HG03066 (cell line): ENCODE measurements at regions not wholly inside any gene's neighbourhood (a gene's known extent, or its start where the extent isn't known, plus 50 kb on each side); places are given as distances from the start of the nearest gene placed in this dataset.
"Not testable (repeated sequence)": the region's sequence is repeated elsewhere in the genome, so short reads cannot be mapped to it uniquely, and the experiment has no call there.

Source experiments
- ATAC-seq: cut with Tn5 transposase; IDR thresholded peaks from one replicate; pipeline ENCODE4 v1.9.1; 2021; ENCODE audit warnings: low read depth; ENCODE audit not compliant: unreplicated experiment

DNA sequence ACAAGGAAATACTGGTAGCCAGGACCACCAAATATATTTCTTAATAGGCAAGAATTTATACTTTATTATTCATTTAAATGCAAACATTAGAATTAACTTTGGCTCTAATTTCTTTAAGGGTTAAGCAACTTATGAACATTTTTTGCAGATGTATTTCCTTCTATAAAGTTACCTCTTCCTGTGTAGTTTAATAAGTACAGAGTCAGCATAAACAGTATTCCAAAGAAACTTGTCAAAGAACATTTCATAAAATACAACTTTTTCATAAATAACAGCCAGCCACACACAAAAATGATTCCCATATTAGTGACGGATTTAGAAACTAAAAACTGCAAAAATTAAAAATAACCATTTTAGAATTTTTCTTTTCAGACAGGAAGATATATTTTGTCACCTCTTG, 723.2 kb downstream of the KCNJ2 start:
- no peak for ATAC-seq

DNA sequence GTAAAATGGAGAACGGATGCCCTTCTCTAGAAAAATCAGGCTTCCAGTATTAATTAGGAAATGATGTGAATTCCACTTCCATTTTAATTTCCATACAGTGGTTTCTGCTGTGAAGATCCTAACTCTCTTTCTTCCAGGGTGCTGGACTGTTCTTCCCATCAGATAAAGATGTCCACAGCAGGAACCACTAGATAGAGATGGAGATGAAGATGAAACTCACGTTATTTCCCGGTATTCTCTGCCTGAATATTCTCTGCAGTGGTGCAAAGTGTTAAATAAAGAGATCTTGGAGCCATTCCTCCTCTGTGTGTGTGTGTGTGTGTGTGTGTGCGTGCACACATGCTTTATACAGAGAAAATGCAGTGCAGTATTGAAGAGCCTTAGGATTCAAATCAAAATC, 727.5 kb downstream of the KCNJ2 start:
- ATAC-seq: no peak

DNA sequence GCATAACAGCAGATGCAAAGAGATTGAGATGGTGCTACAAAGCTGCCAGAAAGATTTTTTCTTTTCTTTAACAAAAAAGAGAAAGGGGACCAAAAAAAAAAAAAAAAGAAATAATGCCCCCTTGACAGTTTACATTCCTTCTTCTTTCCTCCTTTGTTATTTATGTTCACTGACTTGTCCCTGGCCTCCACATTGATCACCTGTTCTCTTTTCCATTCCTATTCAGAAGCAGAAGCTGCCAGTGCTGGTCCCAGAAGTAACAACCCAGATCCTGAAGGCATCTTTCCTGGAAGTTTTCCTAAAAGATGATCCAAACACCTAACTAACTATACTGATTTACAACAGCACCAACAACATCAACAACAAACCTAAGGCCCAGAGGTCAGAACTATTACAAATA, 728.1 kb downstream of the KCNJ2 start:
- ATAC-seq: no peak

DNA sequence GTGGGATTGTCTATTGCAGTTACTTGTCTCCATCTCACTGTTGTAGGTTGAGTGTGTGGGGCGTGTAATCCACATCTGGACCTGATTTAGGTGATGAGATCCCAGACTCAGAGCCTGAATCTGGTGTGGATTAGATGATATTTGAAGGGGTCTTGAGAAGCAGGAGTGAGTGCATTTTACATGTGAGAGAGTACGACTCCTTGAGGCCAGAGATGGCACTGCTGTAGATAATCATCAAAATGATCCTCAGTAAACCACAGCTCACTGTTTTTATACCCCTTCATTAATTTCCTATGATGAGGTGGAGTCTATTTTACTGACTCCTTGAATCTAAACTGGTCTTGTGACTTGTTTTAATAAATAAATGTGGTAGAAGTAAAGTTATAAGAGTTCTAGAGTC, 732.5 kb downstream of the KCNJ2 start:
- ATAC-seq: no peak

- ATAC-seq: no peak
Observed at GRCh38 chr17:70905796-70906195, 736.5 kb downstream of the KCNJ2 start.

- no peak for ATAC-seq
Observed at GRCh38 chr17:70906808-70907207, 737.5 kb downstream of the KCNJ2 start.

- no peak for ATAC-seq
Observed at GRCh38 chr17:70912716-70913485, 743.6 kb downstream of the KCNJ2 start.

GRCh38 chr17:70916469-70916868, 747.1 kb downstream of the KCNJ2 start:
- no peak for ATAC-seq

DNA sequence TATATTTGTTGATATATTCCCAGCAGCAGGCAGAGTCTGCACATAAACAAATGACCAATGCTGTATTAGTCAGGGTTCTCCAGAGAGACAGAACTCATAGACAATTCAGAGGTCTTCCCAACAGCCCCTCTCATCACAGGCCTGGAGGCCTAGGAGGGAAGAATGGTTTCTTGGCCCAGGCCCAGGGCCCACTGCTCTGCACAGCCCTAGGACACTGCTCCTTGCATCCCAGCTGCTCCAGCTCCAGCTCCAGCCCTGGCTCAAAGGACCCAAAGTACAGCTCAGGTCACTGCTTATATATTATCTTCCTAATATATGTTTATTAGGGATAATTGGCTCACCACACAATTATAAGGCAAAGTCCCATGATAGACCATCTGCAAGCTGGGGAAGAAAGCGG, 749.9 kb downstream of the KCNJ2 start:
- no peak for ATAC-seq

- ATAC-seq: no peak
Observed at GRCh38 chr17:70920416-70920815, 751.1 kb downstream of the KCNJ2 start.

DNA sequence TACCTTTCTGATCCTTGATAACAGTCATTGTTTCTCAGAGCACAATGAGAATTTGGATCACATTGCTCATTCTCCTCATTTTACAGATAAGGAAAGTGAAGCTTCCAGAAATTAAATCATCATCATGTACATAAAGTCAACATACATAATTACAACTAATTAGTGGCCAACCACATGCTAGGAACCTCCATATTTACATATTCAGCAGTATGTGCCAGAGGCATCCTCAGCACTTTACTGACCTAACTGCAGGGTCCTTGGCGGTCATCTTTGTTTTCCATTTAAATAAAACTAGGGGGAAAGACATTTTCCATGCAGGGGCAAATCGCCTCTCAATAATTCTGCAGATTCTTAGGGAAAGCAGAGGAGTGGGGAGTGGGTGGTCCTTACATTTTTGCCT, 752.9 kb downstream of the KCNJ2 start:
- ATAC-seq: no peak

DNA sequence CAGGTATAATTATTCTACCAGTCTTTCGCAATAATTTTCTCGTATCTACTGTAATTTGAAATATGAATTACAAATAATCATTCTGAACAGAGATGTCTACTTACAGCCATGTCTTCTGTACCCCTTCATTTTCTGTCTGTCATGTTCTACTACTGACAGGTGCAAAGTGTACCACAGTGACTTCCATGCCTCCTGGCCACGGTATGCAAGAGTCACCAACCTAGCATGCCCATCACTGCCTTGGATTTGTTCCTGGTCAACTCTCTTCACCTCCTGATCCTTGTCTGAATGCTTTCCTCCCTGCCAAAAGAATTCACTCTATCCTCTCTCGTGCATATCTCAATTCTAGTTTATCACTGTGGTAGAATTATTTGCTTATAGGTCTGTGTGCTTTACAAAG, 755.4 kb downstream of the KCNJ2 start:
- ATAC-seq: no peak

DNA sequence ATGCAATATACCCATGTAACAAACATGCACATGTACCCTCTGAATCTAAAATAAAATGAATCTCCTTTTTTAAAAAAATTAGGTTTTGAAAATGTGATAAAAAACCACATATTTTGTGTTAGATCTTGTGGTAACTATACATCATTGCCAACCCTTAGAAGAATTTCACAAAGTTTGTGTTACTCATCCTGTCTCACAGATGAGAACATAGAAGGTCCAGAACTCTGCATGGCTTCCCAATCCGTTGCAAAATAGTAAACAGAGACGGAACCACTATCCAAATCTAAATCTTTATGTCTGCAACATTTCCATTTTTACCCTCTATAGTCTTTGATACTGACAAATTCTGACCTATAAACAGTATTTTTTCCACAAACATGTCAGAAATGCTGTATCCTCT, 759.9 kb downstream of the KCNJ2 start:
- no peak for ATAC-seq

DNA sequence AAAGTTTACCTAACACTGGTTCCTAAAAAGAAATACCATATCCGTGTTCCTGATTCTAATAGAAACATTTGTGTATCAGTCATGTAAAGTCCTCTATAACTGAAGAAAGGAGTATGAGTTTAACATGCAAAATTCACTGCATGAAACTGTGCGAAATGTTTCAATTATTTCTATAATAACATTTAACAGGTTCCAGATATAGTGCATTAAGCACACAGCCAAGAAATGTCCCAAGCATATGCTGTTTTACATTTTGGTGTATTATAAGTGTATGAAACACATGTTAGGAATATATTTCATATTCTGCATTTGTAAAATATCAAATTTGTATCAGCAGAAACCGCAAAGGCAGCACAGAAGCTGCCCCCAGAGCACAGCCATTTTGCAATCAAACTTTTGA, 764.9 kb downstream of the KCNJ2 start:
- no peak for ATAC-seq

DNA sequence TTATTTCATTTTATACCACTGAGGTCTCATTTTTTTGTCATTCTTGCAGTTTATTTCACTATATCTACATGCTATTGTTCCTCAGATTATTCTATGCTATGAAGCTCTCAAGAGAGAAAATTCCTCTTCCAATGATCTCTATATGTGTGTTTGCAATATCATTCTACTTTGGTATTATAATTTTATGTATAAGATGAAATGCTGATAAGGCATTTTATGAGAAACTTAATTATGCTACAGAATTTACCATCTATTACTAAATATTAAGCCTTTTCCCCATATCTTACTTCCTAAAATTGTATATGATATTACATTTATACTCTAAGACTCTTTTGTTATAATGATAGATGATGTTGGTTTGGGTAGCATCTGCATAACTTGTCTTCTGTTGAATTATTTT, 765.5 kb downstream of the KCNJ2 start:
- no peak for ATAC-seq

GRCh38 chr17:70936724-70937123, 767.4 kb downstream of the KCNJ2 start:
- ATAC-seq: no peak

DNA sequence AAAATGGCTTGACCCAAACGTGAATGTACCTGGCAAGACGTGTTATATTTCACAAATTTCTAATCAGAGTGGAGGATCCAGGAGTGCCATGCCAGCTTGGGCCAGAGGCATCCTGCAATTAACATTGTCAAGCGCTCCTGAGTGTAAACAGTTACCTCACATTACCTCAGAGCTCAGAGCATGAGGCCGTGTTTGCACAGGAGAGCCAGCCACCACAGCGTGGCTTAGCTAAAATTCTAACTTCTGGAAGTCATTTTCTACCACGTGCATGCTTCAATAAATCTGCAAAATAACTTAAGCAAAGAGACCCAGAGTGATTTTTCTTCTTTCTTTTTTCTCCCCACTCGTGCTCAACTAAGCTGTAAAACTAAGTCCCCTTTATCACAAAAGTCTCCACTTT, 769.0 kb downstream of the KCNJ2 start:
- ATAC-seq: no peak

DNA sequence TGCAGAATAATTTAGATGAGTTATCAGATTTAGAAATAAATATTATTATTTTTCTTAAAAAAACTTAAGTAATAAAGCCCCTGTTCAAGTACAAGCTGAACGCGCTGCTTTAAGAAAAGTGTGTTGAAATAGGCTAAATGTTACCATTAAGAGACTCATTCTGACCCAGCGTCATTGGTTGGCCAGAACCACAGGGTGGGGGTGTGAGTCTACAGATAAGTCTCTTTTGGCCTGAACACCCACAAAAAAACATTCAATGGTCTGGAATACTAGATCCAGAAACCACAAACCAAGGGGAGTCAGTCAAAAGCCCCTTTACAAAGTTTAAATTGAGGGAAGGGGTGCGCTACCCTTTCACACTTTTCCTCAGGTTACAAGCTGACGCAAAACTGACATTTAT, 776.1 kb downstream of the KCNJ2 start:
- ATAC-seq: no peak

DNA sequence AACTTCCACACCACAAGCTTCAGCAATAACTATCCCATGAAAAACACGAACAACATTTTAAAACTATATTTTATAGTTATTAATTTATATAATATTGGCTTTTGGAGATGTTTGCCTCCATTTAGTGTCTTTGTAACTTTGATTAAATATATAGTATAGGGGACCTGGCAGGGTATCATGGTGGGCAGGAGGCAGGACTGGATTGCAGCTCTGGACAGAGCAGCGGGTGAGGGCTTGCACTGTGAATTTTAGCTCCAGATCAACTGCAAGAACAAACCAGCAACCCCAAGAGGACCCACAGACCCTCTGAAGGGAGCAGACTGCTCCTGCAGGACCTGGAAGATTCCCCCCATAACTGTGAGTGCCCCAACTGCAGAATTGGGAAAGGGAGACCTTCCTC, 777.9 kb downstream of the KCNJ2 start:
- ATAC-seq: no peak

GRCh38 chr17:70947636-70948565, 778.6 kb downstream of the KCNJ2 start:
- ATAC-seq: no peak

DNA sequence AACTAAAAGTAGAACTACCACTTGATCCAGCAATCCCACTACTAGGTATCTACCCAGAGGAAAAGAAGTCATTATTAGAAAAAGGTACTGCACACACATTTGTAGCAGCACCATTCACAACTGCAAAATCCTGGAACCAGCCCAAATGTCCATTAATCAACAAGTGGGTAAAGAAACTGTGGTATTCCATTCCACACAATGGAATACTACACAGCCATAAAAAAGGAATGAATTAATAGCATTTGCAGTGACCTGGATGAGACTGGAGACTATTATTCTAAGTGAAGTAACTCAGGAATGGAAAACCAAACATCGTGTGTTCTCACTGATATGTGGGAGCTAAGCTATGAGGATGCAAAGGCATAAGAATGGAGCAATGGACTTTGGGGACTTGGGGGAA, 783.8 kb downstream of the KCNJ2 start:
- not testable (repeated sequence) for ATAC-seq

- no peak for ATAC-seq
Observed at GRCh38 chr17:70955441-70955840, 786.1 kb downstream of the KCNJ2 start.
